ENCODE measurements at regions not wholly inside any gene's neighbourhood (a gene's known extent, or its start where the extent isn't known, plus 50 kb on each side); places are given as distances from the start of the nearest gene placed in this dataset.

- Histone ChIP-seq H4K20me1 (ENCODE audit: insufficient read depth) (no peaks in the 10 kb centered on the region), H3K9me2 (no peaks in the 10 kb centered on the region), H3K27ac (ENCODE audit: low read depth in 2 of 2, low read length in 1 of 2) (no peak overlapping the region), H3F3A (replicated peaks; ENCODE audit: insufficient read depth) (no peaks in the 10 kb centered on the region), H3K9ac (no peak overlapping the region), H3K9me3 (no peaks in the 10 kb centered on the region), H2AFZ (ENCODE audit: low read depth) (no peak overlapping the region), H3K4me3 (ENCODE audit: low read depth in 2 of 2, low read length in 1 of 2) (no peak overlapping the region), H3K79me2 (ENCODE audit: insufficient read depth) (no peaks in the 10 kb centered on the region), H3K36me3 (replicated peaks in 1 of 2; ENCODE audit: control insufficient read depth in 1 of 2, insufficient read depth in 2 of 2, low read length in 1 of 2) (no peaks in the 10 kb centered on the region), H3K4me2 (no peak overlapping the region), H3K27me3 (ENCODE audit: insufficient read depth) (no peaks in the 10 kb centered on the region), H3K4me1 (ENCODE audit: control insufficient read depth in 1 of 2, insufficient read depth in 2 of 2, low read depth in 1 of 2, low read length in 1 of 2) (no peaks in the 10 kb centered on the region)
- WGBS (ENCODE audit: low lambda C conversion rate): 25% methylated on average over 4 of the region's 4 CpGs
- TF ChIP-seq MXI1 (IDR thresholded peaks at IDR 0.05; ENCODE audit: low read depth, low read length) (no peak), EP300 (IDR thresholded peaks at IDR 0.05; ENCODE audit: borderline replicate concordance in 1 of 2, low read depth in 1 of 2, low read length in 1 of 2) (no peak), PBX3 (IDR thresholded peaks at IDR 0.05) (no peak), NFIC (IDR thresholded peaks at IDR 0.05; ENCODE audit: borderline replicate concordance) (no peak), RCOR1 (IDR thresholded peaks at IDR 0.05; ENCODE audit: low read length) (no peak)
- CTCF ChIA-PET: interaction anchor here (0.7 kb wide), 1 partner anchor 621 kb away, joined by 5 read pairs; no protein-coding TSS in a partner anchor
- POLR2A ChIA-PET: no interaction called here
- DNase-seq: no peak
Observed at GRCh38 chr20:6450841-6451240, 316.6 kb upstream of the BMP2 start.

DNA sequence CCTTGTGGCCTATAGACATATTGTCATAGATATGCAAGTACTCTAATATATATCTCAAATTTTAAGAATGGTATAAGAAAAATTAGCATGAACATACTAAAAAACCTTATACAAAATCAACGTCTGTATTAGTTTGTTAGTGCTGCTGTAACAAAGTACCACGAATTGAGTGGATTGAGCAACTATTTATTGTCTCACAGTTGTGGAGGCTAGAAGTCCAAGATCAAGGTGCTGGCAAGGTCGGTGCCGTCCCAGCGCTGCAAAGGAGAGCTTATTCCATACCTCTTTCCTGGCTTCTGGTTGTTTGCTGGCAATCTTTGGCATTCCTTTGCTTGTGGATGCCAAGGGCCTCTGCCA is 317.6 kb upstream of the FERMT1 start:
- CTCF ChIA-PET: no interaction called here
- Histone ChIP-seq H3K9me2 (no peaks in the 10 kb centered on the region), H3K4me2 (no peak overlapping the region), H3K9me3 (no peaks in the 10 kb centered on the region), H2AFZ (ENCODE audit: low read depth) (no peak overlapping the region), H3K4me3 (ENCODE audit: low read depth in 2 of 2, low read length in 1 of 2) (no peak overlapping the region), H3K4me1 (ENCODE audit: control insufficient read depth in 1 of 2, insufficient read depth in 2 of 2, low read depth in 1 of 2, low read length in 1 of 2) (no peaks in the 10 kb centered on the region), H4K20me1 (ENCODE audit: insufficient read depth) (no peaks in the 10 kb centered on the region), H3K79me2 (ENCODE audit: insufficient read depth) (no peaks in the 10 kb centered on the region), H3K27ac (ENCODE audit: low read depth in 2 of 2, low read length in 1 of 2) (no peak overlapping the region), H3F3A (replicated peaks; ENCODE audit: insufficient read depth) (no peaks in the 10 kb centered on the region), H3K36me3 (replicated peaks in 1 of 2; ENCODE audit: control insufficient read depth in 1 of 2, insufficient read depth in 2 of 2, low read length in 1 of 2) (no peaks in the 10 kb centered on the region), H3K27me3 (ENCODE audit: insufficient read depth) (no peaks in the 10 kb centered on the region), H3K9ac (no peak overlapping the region)
- no peak for DNase-seq
- WGBS (ENCODE audit: low lambda C conversion rate): 23% methylated on average over 5 of the region's 5 CpGs
- POLR2A ChIA-PET: no interaction called here
- TF ChIP-seq PBX3 (IDR thresholded peaks at IDR 0.05): no peak
- no peak for TF ChIP-seq CTCF (IDR thresholded peaks at IDR 0.05)
- no peak for TF ChIP-seq YY1 (IDR thresholded peaks at IDR 0.05; ENCODE audit: low read depth)
- no peak for TF ChIP-seq CHD2 (IDR thresholded peaks at IDR 0.05; ENCODE audit: low read length, partially characterized antibody)
- no peak for TF ChIP-seq TCF12 (IDR thresholded peaks at IDR 0.05)
- TF ChIP-seq REST (IDR thresholded peaks at IDR 0.05; ENCODE audit: low read depth, low read length): no peak
- TF ChIP-seq NFIC (IDR thresholded peaks at IDR 0.05; ENCODE audit: borderline replicate concordance): no peak
- no peak for TF ChIP-seq EZH2phosphoT487 (IDR thresholded peaks at IDR 0.05; ENCODE audit: borderline replicate concordance, low read depth)
- TF ChIP-seq ELF1 (IDR thresholded peaks at IDR 0.05): no peak
- TF ChIP-seq POLR2AphosphoS5 (IDR thresholded peaks at IDR 0.05; ENCODE audit: low read depth, low read length): no peak
- TF ChIP-seq FOSL2 (IDR thresholded peaks at IDR 0.05; ENCODE audit: borderline replicate concordance, low read depth): no peak

Measured in SK-N-SH (cell line).